NCI-H345 treated with DMSO at 0.1 percent for 48 hours (cell line): ENCODE measurements at regions not wholly inside any gene's neighbourhood (a gene's known extent, or its start where the extent isn't known, plus 50 kb on each side); places are given as distances from the start of the nearest gene placed in this dataset.
"Not testable (repeated sequence)": the region's sequence is repeated elsewhere in the genome, so short reads cannot be mapped to it uniquely, and the experiment has no call there.

ENCODE experiments used
- DNase-seq: peaks from one replicate; lab custom pipeline; 2025; ENCODE audit not compliant: unreplicated experiment; lab: John Stamatoyannopoulos, UW

DNA sequence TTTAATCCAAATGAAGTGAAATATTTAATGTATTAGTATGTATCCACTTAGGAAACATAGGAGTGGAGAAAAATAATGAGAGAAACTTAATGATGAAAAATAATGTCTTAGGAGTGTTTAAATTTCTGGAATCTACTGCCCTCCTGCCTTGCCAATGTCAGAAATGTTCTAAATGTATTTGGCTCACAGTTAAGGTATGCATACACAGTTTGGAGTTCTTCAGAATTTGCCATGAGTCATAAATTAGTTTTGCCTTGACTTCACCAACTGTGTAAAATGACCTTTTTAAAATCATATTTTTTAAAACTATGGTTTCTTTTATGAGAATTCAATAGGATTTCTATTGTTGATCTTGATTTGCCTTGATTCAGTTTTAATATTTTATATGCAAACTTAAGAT lies 191.7 kb upstream of the HSF2 start:
- DNase-seq, result no peak

- no peak for DNase-seq
Measured at GRCh38 chr6:122214605-122215318, 184.7 kb upstream of the HSF2 start.

DNA sequence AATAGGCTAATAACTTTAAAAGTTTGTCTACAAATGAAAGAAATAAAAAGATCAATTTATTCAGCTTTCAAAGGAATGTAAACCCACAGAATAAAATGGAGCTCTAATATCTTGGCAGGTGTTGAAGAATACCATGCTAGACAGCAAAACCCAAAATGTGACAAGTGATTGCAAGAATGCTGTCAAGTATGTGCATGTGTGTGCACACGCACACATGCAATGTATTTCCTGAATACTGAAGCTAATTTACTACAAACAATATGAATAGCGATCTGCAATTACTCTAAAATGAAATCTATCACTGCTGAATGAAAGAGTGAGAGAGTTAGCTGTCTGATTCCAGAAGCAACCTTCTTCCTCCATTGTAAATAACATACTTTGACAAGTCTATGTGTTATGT lies 179.2 kb upstream of the HSF2 start:
- DNase-seq, result no peak

GRCh38 chr6:122222761-122223160 lies 176.7 kb upstream of the HSF2 start:
- DNase-seq, result no peak

DNA sequence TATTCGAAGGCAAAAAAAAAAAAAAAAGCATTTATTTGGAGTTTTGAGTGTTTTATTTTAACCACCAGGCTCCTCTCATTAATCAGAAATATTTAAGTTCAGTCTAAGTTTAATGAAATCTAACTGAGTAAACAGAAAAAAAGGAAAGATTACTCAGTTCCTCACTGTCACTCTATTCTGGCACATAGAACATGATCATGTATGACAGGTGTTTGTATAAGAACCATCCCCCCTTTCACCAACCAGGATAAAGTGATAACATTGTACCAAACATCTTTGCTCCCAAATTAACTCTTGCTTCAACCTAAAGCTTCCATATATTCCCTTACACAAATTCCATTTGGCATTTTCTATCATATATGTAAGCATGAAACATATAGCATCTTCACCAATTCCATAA lies 176.2 kb upstream of the HSF2 start:
- DNase-seq, result no peak

DNA sequence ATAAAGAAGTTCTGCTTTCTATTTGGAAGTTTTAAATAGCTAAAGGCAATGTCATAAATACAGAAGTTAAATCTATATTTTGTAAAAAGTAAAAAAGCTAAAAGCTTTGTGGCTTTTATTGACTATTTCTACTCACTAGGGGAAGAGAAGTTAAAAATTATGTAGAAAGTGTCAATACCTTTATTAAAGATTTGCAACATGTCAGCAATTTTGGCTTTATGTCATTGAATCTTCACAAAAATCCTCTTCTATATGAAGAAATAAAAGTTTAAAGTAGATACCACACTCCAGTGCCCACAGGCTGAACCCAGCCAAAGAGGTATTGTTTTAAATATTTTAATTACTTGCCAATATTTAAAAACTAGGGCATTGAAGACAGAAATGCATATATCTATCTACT lies 160.6 kb upstream of the HSF2 start:
- no peak for DNase-seq

GRCh38 chr6:122246906-122247658 lies 152.4 kb upstream of the HSF2 start:
- no peak for DNase-seq

DNA sequence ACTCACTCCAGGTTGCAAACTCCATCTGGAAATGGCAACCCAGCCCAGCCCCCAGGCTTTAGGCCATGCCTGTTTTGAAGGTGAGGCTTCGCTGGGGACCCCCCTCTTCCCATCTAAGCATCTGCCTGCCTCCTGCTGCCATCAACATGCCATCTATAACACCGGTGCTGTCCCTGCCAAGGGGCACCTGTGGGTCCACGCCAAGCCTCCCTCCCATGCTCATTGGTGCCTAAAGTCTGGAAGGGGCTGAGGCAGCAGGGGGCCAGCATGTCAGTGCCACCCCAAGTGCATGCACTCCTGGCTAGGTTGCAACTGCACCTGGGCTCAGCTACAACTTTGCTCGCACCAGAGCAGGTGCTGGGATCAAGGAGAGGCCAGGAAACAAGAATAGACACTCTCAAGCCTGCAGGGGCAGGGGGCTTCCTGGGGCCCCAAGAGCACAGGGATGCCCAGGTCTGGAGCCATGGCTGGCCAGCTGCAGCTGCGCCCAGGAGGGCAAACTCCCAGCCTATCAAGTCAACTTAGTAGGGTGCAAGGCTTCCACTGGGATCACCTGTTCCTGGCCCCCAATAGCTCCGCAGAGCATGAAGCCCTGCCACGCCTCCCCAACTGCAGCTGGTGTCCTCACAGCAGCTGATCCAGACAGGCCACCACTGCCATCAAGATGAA lies 151.3 kb upstream of the HSF2 start:
- no peak for DNase-seq

DNA sequence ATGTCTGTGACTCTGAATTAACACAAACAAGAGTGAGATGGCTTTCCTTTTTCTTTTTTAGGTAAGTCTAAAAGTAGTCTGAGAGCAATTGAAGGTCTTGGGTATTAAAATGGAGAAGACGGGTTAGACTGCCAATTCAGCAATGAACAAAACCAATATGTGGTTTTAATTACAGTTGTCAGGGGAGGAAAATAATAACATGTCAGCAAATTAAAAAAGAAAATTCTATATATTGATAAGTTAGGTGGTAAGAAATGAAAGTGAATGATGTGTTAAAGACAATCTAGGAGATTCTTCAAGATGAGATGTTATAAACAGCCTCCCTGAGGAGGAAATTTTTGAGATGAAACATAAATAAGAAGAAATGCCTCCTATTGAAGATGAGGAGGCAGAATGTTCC lies 150.6 kb upstream of the HSF2 start:
- DNase-seq, result no peak

DNA sequence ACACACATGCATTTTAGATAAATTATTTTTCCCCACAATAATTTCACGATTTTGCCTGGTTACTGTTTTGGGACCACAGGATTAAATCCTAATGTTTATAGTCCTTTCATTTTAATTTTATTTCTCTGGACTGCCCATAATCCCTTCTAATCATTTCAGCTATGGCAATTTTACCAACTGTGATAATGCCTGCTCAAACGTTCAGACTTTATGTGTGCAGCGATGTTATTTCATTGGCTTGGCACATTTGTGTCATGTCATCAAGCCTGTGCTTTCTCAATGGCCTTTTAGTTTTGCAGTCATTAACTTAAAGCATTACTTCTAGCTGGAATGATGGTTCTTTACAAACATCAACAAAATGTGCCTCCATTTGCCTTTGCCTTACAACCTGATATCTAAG lies 140.6 kb upstream of the HSF2 start:
- no peak for DNase-seq

- DNase-seq, result no peak
Measured at GRCh38 chr6:122264557-122264956, 134.9 kb upstream of the HSF2 start.

DNA sequence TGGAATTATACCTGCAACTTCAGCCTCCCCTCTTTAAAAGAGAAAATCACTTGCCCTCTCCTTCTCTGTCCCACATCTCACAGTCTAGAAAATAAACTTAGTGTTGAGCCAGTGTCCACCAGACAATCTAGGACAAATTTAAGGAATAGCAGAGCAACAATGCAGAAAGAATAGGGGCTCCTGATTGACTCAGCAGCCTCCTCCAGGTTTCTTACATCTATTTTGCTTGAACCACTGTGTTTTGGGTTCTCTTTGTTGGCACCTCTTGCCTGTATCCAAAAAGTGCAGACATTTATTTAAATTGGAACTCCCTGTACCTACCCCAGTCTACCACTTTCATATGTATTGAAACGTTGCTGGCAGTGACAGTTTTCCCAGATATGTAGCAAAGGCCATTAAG lies 133.7 kb upstream of the HSF2 start:
- no peak for DNase-seq

GRCh38 chr6:122268394-122268793 lies 131.1 kb upstream of the HSF2 start:
- DNase-seq, result no peak

DNA sequence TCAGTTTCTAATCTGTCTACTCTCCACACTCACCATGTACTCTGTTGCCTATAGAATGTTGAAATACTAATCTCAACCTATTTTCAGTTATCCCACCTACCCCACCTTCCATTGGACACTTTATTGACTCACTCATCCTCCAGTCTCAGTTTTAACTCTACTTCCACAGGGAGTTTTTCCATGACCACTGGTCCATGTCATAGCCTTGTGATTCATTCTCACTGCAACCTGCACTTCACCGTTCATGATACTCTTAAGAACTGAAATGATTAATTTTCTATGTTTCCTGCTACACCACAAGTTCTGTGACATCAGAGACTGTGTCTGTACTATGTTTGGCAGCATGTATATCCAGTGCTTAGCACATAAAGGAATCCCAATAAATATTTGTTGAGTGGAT lies 122.8 kb upstream of the HSF2 start:
- DNase-seq, result no peak

GRCh38 chr6:122280105-122281021 lies 119.1 kb upstream of the HSF2 start:
- not testable (repeated sequence) for DNase-seq

DNA sequence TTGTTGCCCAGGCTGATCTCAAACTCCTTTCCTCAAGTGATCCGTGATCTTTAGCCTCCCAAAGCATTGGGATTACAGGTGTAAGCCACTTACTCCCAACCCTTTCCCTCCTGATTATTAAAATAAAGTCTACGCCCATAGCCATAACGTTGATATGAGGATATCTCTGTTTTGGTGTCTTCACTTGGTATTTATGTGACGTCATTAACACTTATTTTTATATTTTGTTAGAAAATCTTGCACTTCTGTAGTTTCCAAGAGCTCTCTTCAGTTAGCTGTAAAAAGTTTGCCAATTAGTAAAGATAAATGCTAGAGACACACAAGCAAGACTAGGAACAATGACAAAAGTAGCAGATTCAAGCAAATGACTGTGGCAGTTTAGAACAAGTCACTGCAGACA lies 115.6 kb upstream of the HSF2 start:
- DNase-seq, result no peak

- no peak for DNase-seq
Measured at GRCh38 chr6:122284848-122285247, 114.6 kb upstream of the HSF2 start.

- no peak for DNase-seq
Measured at GRCh38 chr6:122285292-122285913, 114.0 kb upstream of the HSF2 start.

DNA sequence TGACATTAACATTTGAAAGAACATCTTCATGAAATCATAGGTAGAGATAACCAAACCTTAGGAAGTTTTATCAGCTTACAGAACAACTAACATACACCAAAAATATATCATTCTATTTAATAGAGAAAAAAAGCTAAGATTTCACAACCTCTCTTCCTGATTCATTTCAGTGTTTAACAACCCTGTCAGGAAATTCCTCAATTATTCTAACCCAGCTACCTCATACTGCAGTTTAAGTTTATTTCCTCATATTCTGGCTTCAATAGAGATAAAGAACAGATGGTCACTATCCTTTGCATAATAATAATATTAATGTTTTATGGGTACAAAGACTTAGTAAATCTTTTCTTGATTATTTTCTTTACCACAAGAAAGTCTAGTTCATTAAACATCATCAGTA lies 112.9 kb upstream of the HSF2 start:
- DNase-seq, result no peak

DNA sequence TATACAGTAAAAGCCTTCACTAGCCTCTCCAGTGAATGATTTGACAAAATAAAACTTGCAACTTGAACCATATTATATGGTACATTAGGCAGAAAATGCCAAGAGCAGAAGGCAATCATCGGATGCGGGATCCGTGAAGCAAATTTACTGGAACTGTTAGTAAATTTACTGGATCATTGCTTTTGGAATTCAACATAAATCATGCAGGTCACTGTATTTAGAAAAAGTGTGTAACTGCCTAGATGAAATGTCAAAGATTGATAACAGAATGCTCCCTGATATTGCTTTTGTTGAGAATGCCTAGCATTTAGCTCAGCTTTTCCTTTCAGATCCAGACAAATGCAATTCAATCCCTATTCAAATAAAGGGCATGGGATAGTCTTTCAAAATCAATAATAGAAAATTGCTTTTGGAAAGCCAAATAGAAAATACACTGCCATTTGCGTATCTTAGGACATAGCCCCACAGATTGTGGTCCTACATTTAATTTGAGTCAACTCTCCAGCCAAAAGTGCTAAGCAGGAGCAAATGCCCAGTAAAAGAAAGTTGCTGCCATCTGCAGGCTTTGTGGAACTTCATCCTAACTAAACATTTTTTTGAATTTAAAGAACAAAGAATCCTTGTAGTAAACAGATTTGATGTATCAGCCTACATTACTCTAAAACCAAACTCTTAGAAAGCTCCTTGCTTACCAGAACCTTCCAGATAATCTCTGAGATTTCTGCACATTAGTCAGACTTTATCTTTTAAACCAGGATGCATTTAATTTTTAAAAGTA lies 109.5 kb upstream of the HSF2 start:
- DNase-seq, result no peak
